GM18505 (cell line): ENCODE measurements at regions not wholly inside any gene's neighbourhood (a gene's known extent, or its start where the extent isn't known, plus 50 kb on each side); places are given as distances from the start of the nearest gene placed in this dataset.

Experiments used
- ATAC-seq: cut with Tn5 transposase; IDR thresholded peaks from one replicate; pipeline ENCODE4 v1.9.1; 2021; ENCODE audit not compliant: unreplicated experiment
- POLR2A ChIP-seq: IDR thresholded peaks from 4 replicates; pipeline ENCODE4 v1.6.1; 2011; ENCODE audit warnings: borderline replicate concordance; ENCODE audit not compliant: insufficient read depth, insufficient read length; ENCODE audit errors: extremely low read depth

DNA sequence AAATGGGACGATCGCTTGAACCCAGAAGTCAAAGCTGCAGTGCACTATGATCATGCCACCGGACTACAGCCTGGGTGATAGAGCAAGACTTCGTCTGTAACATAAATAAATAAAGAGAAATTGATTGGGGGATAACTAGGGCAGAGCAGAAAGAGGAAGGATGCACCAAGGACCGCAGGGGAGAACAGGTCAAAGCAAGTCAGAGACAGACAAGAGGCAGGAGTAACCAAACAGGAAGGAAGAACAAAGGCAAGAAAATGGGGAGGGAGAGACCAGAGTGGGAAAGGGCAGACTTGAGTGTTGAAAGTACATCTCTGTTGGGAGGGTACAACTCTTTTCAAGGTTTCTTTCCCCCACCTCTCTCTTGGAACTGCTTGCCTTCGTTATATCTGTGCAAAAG is 50.8 kb upstream of the ELK3 start:
- ATAC-seq, result no peak
- TF ChIP-seq POLR2A, result no peak

DNA sequence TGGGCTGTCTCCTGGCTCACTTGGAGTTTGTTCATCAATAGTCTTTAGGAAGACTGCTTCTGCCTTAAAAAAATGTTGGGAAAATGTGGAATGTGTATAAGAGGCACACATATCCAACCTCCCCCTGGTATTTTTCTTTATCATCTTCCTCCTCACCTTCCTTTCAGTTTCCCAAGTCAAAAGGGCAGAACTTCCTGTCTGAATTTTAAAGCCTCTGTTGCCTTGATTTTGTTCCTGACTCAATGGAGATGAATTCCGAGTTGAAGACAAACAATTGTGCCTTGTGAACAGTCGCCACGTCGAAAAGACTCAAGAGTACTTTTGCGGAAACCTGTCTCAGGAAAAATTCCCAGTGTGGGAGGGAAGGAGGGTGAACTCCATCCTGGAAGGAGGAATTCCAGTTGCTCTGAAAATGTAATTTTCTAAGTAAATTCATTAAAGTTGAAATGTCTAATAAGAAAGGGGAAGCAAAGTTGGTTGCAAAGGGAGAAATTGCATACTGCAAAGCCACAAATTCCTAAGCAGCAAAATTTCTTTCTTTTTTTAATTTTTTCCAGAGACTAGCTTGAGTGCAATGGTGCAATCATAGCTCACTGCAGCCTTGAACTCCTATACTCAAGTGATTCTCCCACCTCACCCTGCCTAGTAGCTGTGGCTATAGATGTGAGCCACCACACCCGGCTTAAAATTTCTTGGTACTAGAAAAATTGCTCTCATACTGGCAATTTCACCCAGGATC is 50.2 kb upstream of the ELK3 start:
- ATAC-seq, result no peak
- TF ChIP-seq POLR2A, result no peak
